ENCODE measurements at regions not wholly inside any gene's neighbourhood (a gene's known extent, or its start where the extent isn't known, plus 50 kb on each side); places are given as distances from the start of the nearest gene placed in this dataset.

DNA sequence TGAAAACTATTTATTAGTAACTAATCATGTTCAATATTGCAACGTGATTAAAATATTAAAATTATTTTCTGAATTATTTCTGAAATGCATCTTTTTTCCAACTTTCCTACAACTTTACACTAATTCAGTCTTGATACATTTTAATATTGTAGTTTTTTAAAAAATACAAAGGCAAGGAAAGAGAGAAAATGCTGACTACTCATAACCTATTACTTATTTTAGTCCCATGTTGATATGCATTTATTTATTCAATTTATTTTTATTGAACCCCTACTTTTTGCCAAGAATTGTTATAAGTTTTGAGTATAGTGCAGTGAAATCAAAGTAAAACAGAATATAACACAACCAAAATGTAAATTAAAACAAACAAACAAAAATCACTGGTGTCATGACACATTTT, 978.2 kb downstream of the CDH9 start:
- TF ChIP-seq, protein P1, sequence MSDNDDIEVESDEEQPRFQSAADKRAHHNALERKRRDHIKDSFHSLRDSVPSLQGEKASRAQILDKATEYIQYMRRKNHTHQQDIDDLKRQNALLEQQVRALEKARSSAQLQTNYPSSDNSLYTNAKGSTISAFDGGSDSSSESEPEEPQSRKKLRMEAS (IDR thresholded peaks at IDR 0.05; ENCODE audit: insufficient read depth, insufficient read length) = no peak
- no peak for TF ChIP-seq JUN (IDR thresholded peaks at IDR 0.05; ENCODE audit: borderline replicate concordance, insufficient read depth, insufficient read length, low read depth)
- TF ChIP-seq, protein P2, sequence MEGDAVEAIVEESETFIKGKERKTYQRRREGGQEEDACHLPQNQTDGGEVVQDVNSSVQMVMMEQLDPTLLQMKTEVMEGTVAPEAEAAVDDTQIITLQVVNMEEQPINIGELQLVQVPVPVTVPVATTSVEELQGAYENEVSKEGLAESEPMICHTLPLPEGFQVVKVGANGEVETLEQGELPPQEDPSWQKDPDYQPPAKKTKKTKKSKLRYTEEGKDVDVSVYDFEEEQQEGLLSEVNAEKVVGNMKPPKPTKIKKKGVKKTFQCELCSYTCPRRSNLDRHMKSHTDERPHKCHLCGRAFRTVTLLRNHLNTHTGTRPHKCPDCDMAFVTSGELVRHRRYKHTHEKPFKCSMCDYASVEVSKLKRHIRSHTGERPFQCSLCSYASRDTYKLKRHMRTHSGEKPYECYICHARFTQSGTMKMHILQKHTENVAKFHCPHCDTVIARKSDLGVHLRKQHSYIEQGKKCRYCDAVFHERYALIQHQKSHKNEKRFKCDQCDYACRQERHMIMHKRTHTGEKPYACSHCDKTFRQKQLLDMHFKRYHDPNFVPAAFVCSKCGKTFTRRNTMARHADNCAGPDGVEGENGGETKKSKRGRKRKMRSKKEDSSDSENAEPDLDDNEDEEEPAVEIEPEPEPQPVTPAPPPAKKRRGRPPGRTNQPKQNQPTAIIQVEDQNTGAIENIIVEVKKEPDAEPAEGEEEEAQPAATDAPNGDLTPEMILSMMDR (IDR thresholded peaks at IDR 0.05; ENCODE audit: extremely low read depth in 1 of 2, insufficient read depth in 1 of 2, low read depth in 1 of 2, low read length in 2 of 2) = no peak
- no peak for TF ChIP-seq EZH2 (IDR thresholded peaks at IDR 0.05; ENCODE audit: borderline replicate concordance, low read depth, low read length, severe bottlenecking)
- TF ChIP-seq POLR2AphosphoS5 (IDR thresholded peaks at IDR 0.05; ENCODE audit: insufficient read depth, low read depth, low read length) = no peak
- no peak for TF ChIP-seq MYC (IDR thresholded peaks at IDR 0.05; ENCODE audit: low read depth, low read length)
- no peak for TF ChIP-seq POLR2A (IDR thresholded peaks at IDR 0.05; ENCODE audit: low read depth, low read length)
- no peak for TF ChIP-seq FOS (IDR thresholded peaks at IDR 0.05; ENCODE audit: borderline replicate concordance, insufficient read depth, low read length)
- no peak for TF ChIP-seq GATA2 (IDR thresholded peaks at IDR 0.05; ENCODE audit: insufficient read depth, insufficient read length, low read depth, low read length)
